ENCODE measurements at regions not wholly inside any gene's neighbourhood (a gene's known extent, or its start where the extent isn't known, plus 50 kb on each side); places are given as distances from the start of the nearest gene placed in this dataset.
A peak's percentile ranks its signal among the peaks of the same experiment; 100 is the strongest.

GRCh38 chr11:8799273-8799672 lies 111.7 kb upstream of the AKIP1 start:
- DNase-seq (ENCODE audit: low spot score) = no peak

GRCh38 chr11:8800520-8801110 lies 110.4 kb upstream of the AKIP1 start:
- no peak for DNase-seq (ENCODE audit: low spot score)

GRCh38 chr11:8801121-8801520 lies 109.9 kb upstream of the AKIP1 start:
- no peak for DNase-seq (ENCODE audit: low spot score)

- DNase-seq (ENCODE audit: low spot score) = no peak
Observed at GRCh38 chr11:8802251-8802650, 108.7 kb upstream of the AKIP1 start.

GRCh38 chr11:8803973-8804372 lies 107.0 kb upstream of the AKIP1 start:
- no peak for DNase-seq (ENCODE audit: low spot score)

GRCh38 chr11:8805296-8805695 lies 105.7 kb upstream of the AKIP1 start:
- DNase-seq (ENCODE audit: low spot score) = no peak

GRCh38 chr11:8806974-8807373 lies 104.0 kb upstream of the AKIP1 start:
- no peak for DNase-seq (ENCODE audit: low spot score)

- no peak for DNase-seq (ENCODE audit: low spot score)
Observed at GRCh38 chr11:8807544-8808225, 103.3 kb upstream of the AKIP1 start.

GRCh38 chr11:8808226-8808585 lies 102.8 kb upstream of the AKIP1 start:
- DNase-seq (ENCODE audit: low spot score) = no peak

- no peak for DNase-seq (ENCODE audit: low spot score)
Observed at GRCh38 chr11:8809241-8809938, 101.6 kb upstream of the AKIP1 start.

GRCh38 chr11:8809939-8810539 lies 101.0 kb upstream of the AKIP1 start:
- no peak for DNase-seq (ENCODE audit: low spot score)

- DNase-seq (ENCODE audit: low spot score) = peak; percentile 84
Observed at GRCh38 chr11:8810540-8811301, 100.3 kb upstream of the AKIP1 start.

GRCh38 chr11:8811571-8811970 lies 99.4 kb upstream of the AKIP1 start:
- DNase-seq (ENCODE audit: low spot score) = no peak

- no peak for DNase-seq (ENCODE audit: low spot score)
Observed at GRCh38 chr11:8812438-8812837, 98.6 kb upstream of the AKIP1 start.

GRCh38 chr11:8813658-8814057 lies 97.3 kb upstream of the AKIP1 start:
- DNase-seq (ENCODE audit: low spot score) = peak; percentile 64

- no peak for DNase-seq (ENCODE audit: low spot score)
Observed at GRCh38 chr11:8814209-8814922, 96.6 kb upstream of the AKIP1 start.

- no peak for DNase-seq (ENCODE audit: low spot score)
Observed at GRCh38 chr11:8814923-8815240, 96.1 kb upstream of the AKIP1 start.

GRCh38 chr11:8818421-8818820 lies 92.6 kb upstream of the AKIP1 start:
- DNase-seq (ENCODE audit: low spot score) = no peak

GRCh38 chr11:8820401-8820800 lies 90.6 kb upstream of the AKIP1 start:
- no peak for DNase-seq (ENCODE audit: low spot score)

- no peak for DNase-seq (ENCODE audit: low spot score)
Observed at GRCh38 chr11:8822469-8822868, 88.5 kb upstream of the AKIP1 start.

- DNase-seq (ENCODE audit: low spot score) = no peak
Observed at GRCh38 chr11:8823174-8823742, 87.7 kb upstream of the AKIP1 start.
